Activated T-helper 2 cell treated with anti-CD3 and anti-CD28 coated beads, Interferon-gamma antibody, Interleukin-2, Interleukin-4, amounts not matched to agents 10 μg/mL and 5 μg/mL and 100 μg/mL, durations not matched to agents 14 hours and 24 hours and 36 hours (primary cell): ENCODE measurements at regions not wholly inside any gene's neighbourhood (a gene's known extent, or its start where the extent isn't known, plus 50 kb on each side); places are given as distances from the start of the nearest gene placed in this dataset.
"Not testable (repeated sequence)": the region's sequence is repeated elsewhere in the genome, so short reads cannot be mapped to it uniquely, and the experiment has no call there.

Experiments
- DNase-seq: peaks from one replicate; pipeline ENCODE4 v3.0.0; 2021; ENCODE audit warnings: low spot score
- H3K27ac Mint-ChIP-seq: one replicate; pipeline ENCODE4 v1.8.0; 2021; ENCODE audit warnings: mixed read lengths
- H3K27me3 Mint-ChIP-seq: one replicate; pipeline ENCODE4 v1.8.0; 2021; ENCODE audit warnings: low read depth, mixed read lengths
- H3K36me3 Mint-ChIP-seq: one replicate; pipeline ENCODE4 v1.8.0; 2021; ENCODE audit warnings: low read depth, mixed read lengths
- H3K4me1 Mint-ChIP-seq: one replicate; pipeline ENCODE4 v1.8.0; 2021; ENCODE audit warnings: low read depth, mixed read lengths
- H3K4me3 Mint-ChIP-seq: one replicate; pipeline ENCODE4 v1.8.0; 2021; ENCODE audit warnings: low read depth, mild to moderate bottlenecking, moderate library complexity, mixed read lengths
- H3K9me3 Mint-ChIP-seq: one replicate; pipeline ENCODE4 v1.8.0; 2021; ENCODE audit warnings: mixed read lengths
- intact Hi-C: fragments of 100-400 bp; cut with micrococcal nuclease; formaldehyde crosslinking; loops from one replicate; pipeline ENCODE4 v1.15.1; 2023

DNA sequence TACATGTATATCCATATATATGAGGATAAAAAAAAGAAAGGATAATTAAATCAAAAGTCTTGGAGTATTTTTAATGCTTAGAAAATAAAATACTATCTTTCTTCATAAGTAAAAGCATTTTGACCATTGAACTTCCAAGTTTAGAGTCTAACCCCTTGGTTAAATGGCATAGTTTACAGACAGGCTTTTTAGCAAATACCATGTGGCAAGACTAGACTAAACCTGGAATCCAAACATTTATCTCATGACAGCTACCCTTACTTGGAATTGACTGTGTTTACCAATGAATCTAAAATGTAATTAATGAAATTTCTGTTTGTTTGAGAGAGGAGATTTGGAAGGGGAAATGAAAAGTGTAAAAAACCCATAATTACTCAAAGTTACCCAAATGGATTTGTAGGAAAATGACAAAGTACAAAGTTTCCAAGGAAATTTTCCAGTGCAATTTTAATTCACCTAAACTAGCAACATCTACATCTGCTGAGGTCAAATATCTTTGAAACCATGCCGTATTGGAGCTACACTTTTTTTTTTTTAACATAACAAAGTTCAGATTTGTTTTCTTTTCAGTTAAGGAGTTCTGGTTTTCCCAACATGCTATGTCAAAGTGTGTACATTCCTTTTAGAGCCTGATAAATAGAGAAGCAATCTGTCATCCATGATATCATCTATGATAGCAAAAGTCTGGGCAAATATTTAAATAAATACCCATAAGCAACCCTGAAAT is 272.1 kb upstream of the DAB2 start:
- intact Hi-C loops, result no loop called here
- Mint-ChIP-seq H3K27me3 (peaks cover 8% of the 10 kb centered on the region), H3K27ac (no peak overlapping the region), H3K36me3 (no peaks in the 10 kb centered on the region), H3K4me1 (no peaks in the 10 kb centered on the region), H3K9me3 (no peaks in the 10 kb centered on the region), H3K4me3 (no peak overlapping the region)
- no peak for DNase-seq

DNA sequence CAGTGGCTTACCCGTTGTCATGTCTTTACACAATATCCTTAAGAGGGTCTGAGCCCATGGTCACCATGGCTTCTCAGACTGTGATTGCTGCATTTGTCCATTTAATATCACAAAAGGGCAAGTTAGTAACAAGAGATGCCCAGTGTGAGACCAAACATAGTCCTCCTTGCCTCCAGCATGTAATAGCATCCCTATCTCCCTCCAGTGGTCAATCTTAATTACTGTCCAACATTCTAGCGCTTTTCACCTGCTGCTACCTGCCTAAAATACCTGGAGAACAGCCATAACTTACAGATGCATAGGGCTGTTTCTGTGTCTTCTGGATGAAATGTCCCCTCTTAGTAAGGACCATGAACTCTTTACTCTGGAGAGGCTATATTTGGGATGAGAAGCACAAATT is 267.2 kb upstream of the DAB2 start:
- Mint-ChIP-seq H3K9me3 (no peaks in the 10 kb centered on the region), H3K4me1 (no peaks in the 10 kb centered on the region), H3K27ac (no peak overlapping the region), H3K27me3 (peaks cover 15% of the 10 kb centered on the region), H3K36me3 (no peaks in the 10 kb centered on the region), H3K4me3 (no peak overlapping the region)
- intact Hi-C loops, result no loop called here
- DNase-seq, result no peak

DNA sequence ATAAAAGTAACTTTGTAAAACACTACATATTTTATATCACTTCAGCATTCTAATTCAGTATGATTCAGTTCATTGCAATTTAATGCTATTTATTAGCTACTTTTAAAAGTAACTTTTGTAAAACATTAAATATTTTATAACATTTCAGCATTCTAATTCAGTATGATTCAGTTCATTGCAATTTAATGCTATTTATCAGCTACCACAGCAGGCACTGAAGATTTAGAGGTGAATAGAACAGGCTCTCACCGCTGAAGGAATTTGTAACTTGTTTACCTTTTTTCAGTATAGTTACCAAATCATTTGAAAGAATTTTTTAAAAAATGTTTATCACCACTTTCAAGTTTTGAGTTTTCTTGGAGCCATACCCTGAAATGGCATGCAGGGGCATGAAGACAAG is 266.4 kb upstream of the DAB2 start:
- Mint-ChIP-seq H3K27me3 (peaks cover 12% of the 10 kb centered on the region), H3K9me3 (no peaks in the 10 kb centered on the region), H3K36me3 (no peaks in the 10 kb centered on the region), H3K4me1 (no peaks in the 10 kb centered on the region), H3K4me3 (no peak overlapping the region), H3K27ac (no peak overlapping the region)
- intact Hi-C loops, result no loop called here
- DNase-seq, result no peak

DNA sequence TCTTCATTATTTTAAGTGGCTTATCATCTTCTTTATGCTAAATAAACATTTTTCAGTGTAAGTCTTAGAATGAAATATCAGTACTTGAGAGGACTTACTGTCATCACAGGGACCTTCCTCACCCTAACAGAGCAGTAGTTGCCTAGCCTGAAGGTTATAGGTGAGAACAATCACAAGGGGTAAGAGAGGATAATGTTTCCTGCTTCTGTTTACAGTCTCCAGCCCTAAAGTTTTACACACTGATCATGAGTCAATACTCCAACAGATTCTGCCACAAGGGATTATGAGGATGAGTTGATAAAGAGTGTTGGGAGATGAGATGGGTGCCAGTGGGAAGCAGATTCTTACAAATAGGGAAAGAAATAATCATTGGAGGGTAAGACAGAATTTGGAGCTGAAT is 265.1 kb upstream of the DAB2 start:
- H3K9me3 Mint-ChIP-seq, result no peaks in the 10 kb centered on the region
- H3K4me3 Mint-ChIP-seq, result no peak overlapping the region
- peaks cover 11% of the 10 kb centered on the region for H3K27me3 Mint-ChIP-seq
- intact Hi-C loops, result no loop called here
- H3K27ac Mint-ChIP-seq, result no peak overlapping the region
- no peak for DNase-seq
- H3K4me1 Mint-ChIP-seq, result no peaks in the 10 kb centered on the region
- H3K36me3 Mint-ChIP-seq, result no peaks in the 10 kb centered on the region

DNA sequence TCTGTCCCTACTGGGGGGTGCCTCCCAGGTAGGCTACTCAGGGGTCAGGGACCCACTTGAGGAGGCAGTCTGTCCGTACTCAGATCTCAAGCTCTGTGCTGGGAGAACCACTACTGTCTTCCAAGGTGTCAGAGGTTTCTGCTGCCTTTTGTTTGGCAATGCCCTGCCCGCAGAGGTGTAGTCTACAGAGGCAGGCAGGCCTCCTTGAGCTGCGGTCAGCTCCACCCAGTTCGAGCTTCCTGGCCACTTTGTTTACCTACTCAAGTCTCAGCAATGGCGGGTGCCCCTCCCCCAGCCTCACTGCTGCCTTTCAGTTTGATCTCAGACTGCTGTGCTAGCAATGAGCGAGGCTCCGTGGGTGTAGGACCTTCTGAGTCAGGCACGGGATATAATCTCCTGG is 263.1 kb upstream of the DAB2 start:
- intact Hi-C loops, H3K4me3 Mint-ChIP-seq, H3K9me3 Mint-ChIP-seq, H3K27me3 Mint-ChIP-seq, DNase-seq, H3K36me3 Mint-ChIP-seq, H3K4me1 Mint-ChIP-seq, H3K27ac Mint-ChIP-seq: not testable (repeated sequence)

DNA sequence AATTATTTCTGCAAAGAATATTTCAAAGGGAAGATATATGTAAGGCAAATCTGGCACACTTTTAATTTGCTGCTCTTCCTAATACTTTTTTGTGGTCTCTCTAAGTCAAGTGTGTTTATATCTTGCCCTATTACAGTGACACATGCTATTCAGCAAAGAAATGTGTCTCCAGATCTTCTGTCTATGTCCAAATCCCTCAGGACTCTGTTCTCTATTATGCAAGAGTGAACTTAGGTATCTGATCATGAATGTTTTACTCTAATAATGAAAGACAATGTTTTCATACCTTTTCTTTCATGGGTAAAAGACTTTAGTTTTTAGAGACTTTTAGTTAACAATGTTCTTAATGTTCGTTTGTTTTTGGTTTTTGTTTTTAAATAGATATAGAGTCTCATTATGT is 255.4 kb upstream of the DAB2 start:
- Mint-ChIP-seq H3K27me3 (peaks cover 14% of the 10 kb centered on the region), H3K27ac (no peak overlapping the region), H3K9me3 (no peaks in the 10 kb centered on the region), H3K4me3 (no peak overlapping the region), H3K4me1 (no peaks in the 10 kb centered on the region), H3K36me3 (no peaks in the 10 kb centered on the region)
- no peak for DNase-seq
- intact Hi-C loops, result no loop called here

DNA sequence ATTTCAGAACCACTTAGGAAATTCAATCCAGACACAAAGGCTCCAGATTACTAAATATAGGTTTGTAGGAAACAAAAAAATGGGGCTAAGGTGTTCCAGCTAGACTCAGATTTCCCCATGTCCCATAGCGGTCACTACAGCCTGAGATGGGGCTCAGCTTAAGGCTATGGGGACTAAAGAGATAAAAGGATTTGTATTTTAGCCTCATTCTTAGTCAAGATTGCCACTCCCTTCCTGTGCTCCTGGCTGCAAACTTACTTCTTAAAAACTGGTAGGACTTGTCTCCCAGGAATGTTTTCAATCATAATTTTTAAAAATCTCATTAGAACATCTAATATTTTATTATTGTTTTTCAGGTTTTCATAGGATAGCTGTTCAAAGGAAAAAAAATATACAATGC is 253.8 kb upstream of the DAB2 start:
- no peak overlapping the region for H3K4me3 Mint-ChIP-seq
- no peak for DNase-seq
- H3K9me3 Mint-ChIP-seq, result no peaks in the 10 kb centered on the region
- H3K27me3 Mint-ChIP-seq, result peaks cover 25% of the 10 kb centered on the region
- intact Hi-C loops, result no loop called here
- no peak overlapping the region for H3K27ac Mint-ChIP-seq
- H3K36me3 Mint-ChIP-seq, result no peaks in the 10 kb centered on the region
- no peaks in the 10 kb centered on the region for H3K4me1 Mint-ChIP-seq

DNA sequence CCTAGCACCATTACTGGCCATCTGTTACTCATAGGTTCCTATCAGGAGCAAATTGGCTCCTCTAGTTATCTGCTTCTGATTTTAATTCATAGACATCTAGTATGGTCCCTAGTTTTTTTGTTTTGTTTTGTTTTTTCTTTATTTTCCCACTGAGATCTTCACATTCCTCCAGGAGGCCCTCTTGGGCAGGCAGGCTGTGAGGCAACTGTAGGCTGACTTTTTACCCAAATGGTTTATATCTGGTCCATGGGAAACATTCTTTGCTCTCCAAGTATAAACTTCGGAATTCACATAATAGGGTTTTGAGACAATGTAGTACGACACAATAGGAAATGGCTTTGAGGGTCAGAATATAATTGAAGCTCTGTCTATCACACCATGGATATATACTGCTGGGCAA is 250.9 kb upstream of the DAB2 start:
- intact Hi-C loops, result no loop called here
- H3K4me3 Mint-ChIP-seq, result no peak overlapping the region
- H3K27ac Mint-ChIP-seq, result no peak overlapping the region
- no peaks in the 10 kb centered on the region for H3K4me1 Mint-ChIP-seq
- no peak for DNase-seq
- no peaks in the 10 kb centered on the region for H3K36me3 Mint-ChIP-seq
- H3K27me3 Mint-ChIP-seq, result peaks cover 39% of the 10 kb centered on the region
- H3K9me3 Mint-ChIP-seq, result no peaks in the 10 kb centered on the region

DNA sequence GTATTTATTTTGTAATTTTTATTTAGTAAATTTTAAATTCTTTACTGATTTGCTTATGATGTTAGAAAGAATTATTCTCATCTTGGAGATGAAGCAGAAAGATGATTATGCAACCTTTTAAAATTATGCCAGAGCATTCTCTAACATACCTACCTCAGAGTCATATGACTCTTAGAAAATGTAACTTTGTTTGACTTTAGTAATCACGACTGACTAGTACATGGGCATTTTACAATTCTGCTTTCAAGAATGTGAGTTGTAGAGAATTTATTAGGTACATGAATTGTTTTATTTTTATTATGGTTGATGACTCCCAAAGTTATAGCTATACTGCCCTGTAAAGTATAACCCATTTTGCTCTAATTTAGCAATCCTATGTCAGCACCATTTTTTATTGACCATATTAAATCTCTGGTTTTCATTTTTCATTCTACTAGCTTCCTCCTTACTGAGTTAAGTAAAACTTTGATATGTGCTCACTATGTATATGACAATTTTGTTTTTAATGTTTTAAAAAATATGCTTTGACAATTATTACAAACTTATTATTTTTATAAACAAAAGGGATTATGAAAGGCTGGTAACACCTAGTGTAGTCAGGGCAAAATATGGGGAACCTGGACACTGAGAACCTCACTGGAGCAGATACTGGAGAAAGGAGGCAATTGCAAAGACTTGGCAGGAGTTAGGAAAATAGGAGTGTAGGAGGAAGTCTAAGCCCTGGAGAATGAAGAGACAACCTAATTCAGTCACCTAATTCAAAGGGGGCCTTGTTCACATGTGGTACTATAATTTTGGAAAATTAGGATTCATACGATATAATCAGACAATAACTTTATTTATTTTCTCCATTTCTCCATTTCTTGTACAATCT is 249.7 kb upstream of the DAB2 start:
- DNase-seq, result no peak
- H3K9me3 Mint-ChIP-seq, result no peaks in the 10 kb centered on the region
- H3K4me1 Mint-ChIP-seq, result no peaks in the 10 kb centered on the region
- peaks cover 37% of the 10 kb centered on the region for H3K27me3 Mint-ChIP-seq
- H3K27ac Mint-ChIP-seq, result no peak overlapping the region
- intact Hi-C loops, result no loop called here
- no peak overlapping the region for H3K4me3 Mint-ChIP-seq
- H3K36me3 Mint-ChIP-seq, result no peaks in the 10 kb centered on the region

DNA sequence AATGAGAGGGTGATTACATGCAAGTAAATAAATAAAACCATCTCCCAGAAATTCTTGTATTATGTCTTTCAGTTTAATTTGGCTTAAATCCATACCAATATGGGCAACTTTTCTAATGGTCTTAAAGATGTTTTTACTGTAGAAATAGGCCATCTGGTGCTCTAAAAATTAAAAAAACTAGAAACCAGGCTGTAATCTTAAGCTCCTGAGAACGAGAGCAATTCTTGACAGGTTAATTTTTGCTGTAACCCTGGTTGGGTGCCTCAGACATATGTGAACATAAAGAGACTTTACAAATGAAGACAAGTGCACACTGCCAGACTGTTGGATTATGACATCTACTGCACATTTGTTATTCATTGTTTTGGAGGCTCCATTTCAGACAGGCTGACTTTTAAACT is 246.8 kb upstream of the DAB2 start:
- peaks cover 39% of the 10 kb centered on the region for H3K27me3 Mint-ChIP-seq
- H3K4me3 Mint-ChIP-seq, result no peak overlapping the region
- DNase-seq, result no peak
- H3K9me3 Mint-ChIP-seq, result no peaks in the 10 kb centered on the region
- no peaks in the 10 kb centered on the region for H3K4me1 Mint-ChIP-seq
- intact Hi-C loops, result no loop called here
- H3K27ac Mint-ChIP-seq, result no peak overlapping the region
- no peaks in the 10 kb centered on the region for H3K36me3 Mint-ChIP-seq

DNA sequence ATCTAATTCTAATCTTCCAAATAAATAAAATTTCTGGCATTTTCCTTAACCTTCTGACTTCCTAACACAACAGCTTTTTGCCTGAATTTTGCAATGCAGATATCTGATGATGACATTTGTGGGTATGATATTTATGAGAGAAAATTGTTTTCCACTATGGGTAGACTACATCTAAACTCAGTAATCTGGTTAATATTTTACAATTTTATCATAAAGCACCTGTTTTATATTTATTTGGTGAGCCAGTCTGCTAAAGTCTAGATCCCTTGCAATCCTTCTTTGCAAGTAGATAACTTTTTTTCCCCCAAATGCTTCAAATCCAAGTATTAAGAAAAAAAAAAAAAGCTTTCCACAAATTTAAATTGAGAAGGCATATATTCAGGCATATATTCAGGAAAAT is 246.2 kb upstream of the DAB2 start:
- Mint-ChIP-seq H3K4me1 (no peaks in the 10 kb centered on the region), H3K9me3 (no peaks in the 10 kb centered on the region), H3K36me3 (no peaks in the 10 kb centered on the region), H3K27me3 (peaks cover 39% of the 10 kb centered on the region), H3K4me3 (no peak overlapping the region), H3K27ac (no peak overlapping the region)
- no peak for DNase-seq
- intact Hi-C loops, result no loop called here

DNA sequence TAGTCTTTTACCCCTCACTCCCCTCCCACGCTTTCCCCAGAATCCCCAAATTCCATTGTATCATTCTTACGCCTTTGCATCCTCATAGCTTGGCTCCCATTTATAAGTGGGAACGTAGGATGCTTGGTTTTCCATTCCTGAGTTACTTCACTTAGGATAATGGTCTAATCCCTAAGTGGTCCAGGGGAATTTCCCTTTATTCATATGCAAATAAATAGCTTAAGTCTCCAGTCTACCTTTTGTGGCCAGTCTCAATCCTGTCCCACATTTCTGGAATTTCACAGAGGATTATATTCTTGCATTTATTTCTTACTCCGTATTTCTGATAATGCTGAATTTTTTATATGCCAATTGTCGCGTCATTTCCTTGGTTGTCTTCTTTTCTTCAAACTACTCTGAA is 245.6 kb upstream of the DAB2 start:
- Mint-ChIP-seq H3K27ac (no peak overlapping the region), H3K4me1 (no peaks in the 10 kb centered on the region), H3K9me3 (no peaks in the 10 kb centered on the region), H3K27me3 (peaks cover 35% of the 10 kb centered on the region), H3K4me3 (no peak overlapping the region), H3K36me3 (no peaks in the 10 kb centered on the region)
- intact Hi-C loops, result no loop called here
- DNase-seq, result no peak

DNA sequence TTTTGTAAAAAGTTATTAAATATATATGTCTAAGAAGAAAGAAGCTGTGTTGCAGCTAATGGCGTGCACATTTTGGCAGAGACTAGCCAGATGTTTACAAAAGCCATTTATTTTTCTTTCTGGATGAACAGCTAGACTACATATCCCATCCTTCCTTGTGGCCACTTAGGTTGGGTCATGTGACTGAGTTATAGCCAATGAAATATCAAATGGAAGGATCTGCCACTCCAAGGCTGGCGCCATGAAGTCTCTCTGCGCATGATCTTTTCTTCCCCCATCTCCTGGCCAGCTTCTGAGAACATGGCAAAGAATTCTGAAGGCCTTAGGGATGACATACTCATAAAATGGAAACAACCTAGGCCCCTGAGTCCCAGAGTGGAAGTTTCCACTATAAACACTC is 244.2 kb upstream of the DAB2 start:
- no peak overlapping the region for H3K4me3 Mint-ChIP-seq
- peaks cover 28% of the 10 kb centered on the region for H3K27me3 Mint-ChIP-seq
- H3K4me1 Mint-ChIP-seq, result no peaks in the 10 kb centered on the region
- no peak for DNase-seq
- H3K36me3 Mint-ChIP-seq, result no peaks in the 10 kb centered on the region
- H3K9me3 Mint-ChIP-seq, result no peaks in the 10 kb centered on the region
- H3K27ac Mint-ChIP-seq, result no peak overlapping the region
- intact Hi-C loops, result no loop called here
